ENCODE measurements at regions not wholly inside any gene's neighbourhood (a gene's known extent, or its start where the extent isn't known, plus 50 kb on each side); places are given as distances from the start of the nearest gene placed in this dataset.

DNA sequence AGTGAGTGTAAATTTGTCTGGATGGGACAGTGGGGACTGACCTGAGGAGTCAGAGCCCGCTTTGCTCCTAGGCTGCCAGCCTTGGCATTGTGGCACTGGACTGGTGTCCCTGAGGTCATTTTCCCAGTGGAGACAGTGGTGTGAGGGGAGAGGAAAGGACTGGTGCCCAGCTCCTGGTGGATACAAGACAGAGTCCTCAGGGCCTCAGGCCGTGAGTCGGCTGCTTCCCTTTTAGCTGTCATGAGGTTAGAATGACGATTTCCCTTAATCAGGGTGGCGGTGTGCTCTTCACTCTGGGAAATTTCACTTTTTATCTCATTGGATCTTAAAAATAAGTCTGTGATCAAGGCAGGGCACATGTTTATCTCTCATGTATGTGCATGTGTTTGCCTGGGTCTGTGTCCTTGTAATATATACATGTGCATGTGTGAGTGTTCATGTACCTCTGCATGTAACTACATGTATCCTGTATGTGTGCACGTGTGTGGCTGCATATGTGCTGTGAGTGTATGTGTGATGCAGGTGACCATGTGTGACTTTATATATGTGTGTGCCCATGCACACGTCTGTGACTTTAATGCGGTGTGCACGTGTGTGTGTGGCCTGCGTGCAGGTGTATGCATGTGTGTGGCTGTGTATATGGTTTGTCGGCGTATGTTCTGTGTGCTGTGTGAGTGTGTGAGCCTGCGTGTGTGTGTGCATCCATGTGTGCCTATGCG, 55.7 kb downstream of the GLI2 start:
- DNase-seq (no peak), ATAC-seq (ENCODE audit: low read depth) (no peak)
- Mint-ChIP-seq H3K4me3 (no peak overlapping the region), H3K36me3 (ENCODE audit: low read depth) (no peaks in the 10 kb centered on the region), H3K4me1 (no peaks in the 10 kb centered on the region), H3K9me3 (no peaks in the 10 kb centered on the region), H3K27ac (no peak overlapping the region), H3K27me3 (no peaks in the 10 kb centered on the region)
- CTCF ChIA-PET = no interaction called here
- intact Hi-C loops (cut with micrococcal nuclease) = no loop called here
- POLR2A ChIA-PET = no interaction called here
- TF ChIP-seq CTCF (IDR thresholded peaks at IDR 0.05) = no peak

DNA sequence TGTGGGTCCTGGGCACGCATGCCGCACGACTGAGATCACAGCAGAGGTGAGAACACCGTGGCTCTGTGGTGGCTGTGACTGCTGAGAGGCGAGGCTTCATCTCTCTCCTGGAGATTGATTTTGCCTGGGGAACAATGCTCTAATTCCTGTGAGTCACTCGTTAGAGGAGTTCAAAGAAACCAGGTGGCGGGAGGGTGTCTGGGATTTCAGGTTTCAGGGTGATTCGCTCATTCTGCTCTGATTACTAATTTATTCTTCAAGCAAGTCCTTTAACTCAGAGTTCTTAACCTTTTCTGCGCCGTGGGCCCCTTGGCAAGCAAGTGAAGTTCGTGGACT, 56.3 kb downstream of the GLI2 start:
- intact Hi-C loops (cut with micrococcal nuclease) = no loop called here
- H3K36me3 Mint-ChIP-seq (ENCODE audit: low read depth) = no peaks in the 10 kb centered on the region
- no peak overlapping the region for H3K4me3 Mint-ChIP-seq
- CTCF ChIA-PET = no interaction called here
- H3K27me3 Mint-ChIP-seq = no peaks in the 10 kb centered on the region
- ATAC-seq (ENCODE audit: low read depth) (no peak), DNase-seq (no peak)
- H3K9me3 Mint-ChIP-seq = no peaks in the 10 kb centered on the region
- POLR2A ChIA-PET = no interaction called here
- H3K4me1 Mint-ChIP-seq = no peaks in the 10 kb centered on the region
- no peak for TF ChIP-seq CTCF (IDR thresholded peaks at IDR 0.05)
- H3K27ac Mint-ChIP-seq = no peak overlapping the region

- ChIA-PET POLR2A (no interaction called here), CTCF (no interaction called here)
- DNase-seq (no peak), ATAC-seq (ENCODE audit: low read depth) (no peak)
- no peak for TF ChIP-seq CTCF (IDR thresholded peaks at IDR 0.05)
- Mint-ChIP-seq H3K9me3 (no peaks in the 10 kb centered on the region), H3K27me3 (no peaks in the 10 kb centered on the region), H3K4me1 (no peaks in the 10 kb centered on the region), H3K36me3 (ENCODE audit: low read depth) (no peaks in the 10 kb centered on the region), H3K4me3 (no peak overlapping the region), H3K27ac (no peak overlapping the region)
- intact Hi-C loops (cut with micrococcal nuclease) = no loop called here
These were observed 58.2 kb downstream of the GLI2 start for GRCh38 chr2:120793682-120794403.

DNA sequence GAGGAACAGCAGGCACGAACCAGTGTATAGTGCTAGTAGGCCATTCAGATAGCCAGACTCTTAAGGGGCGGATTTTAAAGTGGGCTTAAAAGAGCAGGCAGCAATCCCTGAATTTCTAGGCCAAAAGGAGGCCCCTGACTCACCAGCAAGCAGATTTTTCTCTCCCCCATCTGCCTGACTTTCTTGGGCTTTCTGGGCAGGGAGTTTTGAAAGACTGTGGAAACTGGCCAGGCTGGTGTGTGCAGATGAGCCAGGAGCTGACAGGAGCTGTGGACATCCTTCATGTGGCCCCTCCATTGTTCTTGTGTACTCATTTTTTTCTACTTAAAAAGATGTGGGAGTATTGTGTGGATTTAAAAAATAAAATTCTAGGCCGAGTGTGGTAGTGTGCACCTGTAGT, 59.0 kb downstream of the GLI2 start:
- intact Hi-C loops (cut with micrococcal nuclease) = no loop called here
- ChIA-PET POLR2A (no interaction called here), CTCF (no interaction called here)
- Mint-ChIP-seq H3K27me3 (no peaks in the 10 kb centered on the region), H3K4me1 (no peaks in the 10 kb centered on the region), H3K36me3 (ENCODE audit: low read depth) (no peaks in the 10 kb centered on the region), H3K4me3 (no peak overlapping the region), H3K27ac (no peak overlapping the region), H3K9me3 (no peaks in the 10 kb centered on the region)
- no peak for TF ChIP-seq CTCF (IDR thresholded peaks at IDR 0.05)
- ATAC-seq (ENCODE audit: low read depth) (no peak), DNase-seq (no peak)

- no peak for ATAC-seq (ENCODE audit: low read depth)
- Mint-ChIP-seq H3K4me1 (no peaks in the 10 kb centered on the region), H3K4me3 (no peak overlapping the region), H3K9me3 (no peaks in the 10 kb centered on the region), H3K36me3 (ENCODE audit: low read depth) (no peaks in the 10 kb centered on the region), H3K27ac (no peak overlapping the region), H3K27me3 (no peaks in the 10 kb centered on the region)
- ChIA-PET POLR2A (no interaction called here), CTCF (no interaction called here)
- TF ChIP-seq CTCF (IDR thresholded peaks at IDR 0.05) = no peak
- DNase-seq = no peak
- intact Hi-C loops (cut with micrococcal nuclease) = no loop called here
These were observed 60.4 kb downstream of the GLI2 start for GRCh38 chr2:120796094-120796493.
